ENCODE measurements at regions not wholly inside any gene's neighbourhood (a gene's known extent, or its start where the extent isn't known, plus 50 kb on each side); places are given as distances from the start of the nearest gene placed in this dataset.

GRCh38 chr21:38709876-38710275 is 95.9 kb upstream of the ETS2 start:
- 63 to 75% methylated on average over 4 of the region's 4 CpGs for WGBS, 2 donors
- Histone ChIP-seq H3K9me3 (no peaks in the 10 kb centered on the region), H3K27ac (no peak overlapping the region), H3K4me3 (no peak overlapping the region), H3K27me3 (peaks cover 0 to 10% (median 0%) of the 10 kb centered on the region in 4 donors), H3K4me1 (no peaks in the 10 kb centered on the region), H3K36me3 (no peaks in the 10 kb centered on the region)
- intact Hi-C loops (cut with DNase I), result loop anchor here (10.0 kb wide), 1 partner anchor 205 kb away; no protein-coding TSS in a partner anchor
- no peak for TF ChIP-seq POLR2A (IDR thresholded peaks at IDR 0.05)
- TF ChIP-seq CTCF (IDR thresholded peaks at IDR 0.05), result no peak
- DNase-seq, result no peak

GRCh38 chr21:38712071-38712470 is 93.7 kb upstream of the ETS2 start:
- H3K4me3 ChIP-seq, result no peak overlapping the region
- no peak overlapping the region for H3K27ac ChIP-seq
- no peak for DNase-seq
- no peaks in the 10 kb centered on the region for H3K36me3 ChIP-seq
- H3K27me3 ChIP-seq, result no peaks in the 10 kb centered on the region
- intact Hi-C loops (cut with DNase I), result loop anchor here (10.0 kb wide), 1 partner anchor 207 kb away; no protein-coding TSS in a partner anchor
- 56 to 75% methylated on average over 1 of the region's 1 CpG for WGBS, 2 donors
- TF ChIP-seq POLR2A (IDR thresholded peaks at IDR 0.05) (no peak), CTCF (IDR thresholded peaks at IDR 0.05) (peak; percentile 9 to 64 (median 44))
- H3K9me3 ChIP-seq, result no peaks in the 10 kb centered on the region
- no peaks in the 10 kb centered on the region for H3K4me1 ChIP-seq

GRCh38 chr21:38712664-38713063 is 93.1 kb upstream of the ETS2 start:
- no peaks in the 10 kb centered on the region for H3K27me3 ChIP-seq

GRCh38 chr21:38714039-38714817 is 91.5 kb upstream of the ETS2 start:
- WGBS, 2 donors, result 78 to 84% methylated on average over 4 of the region's 4 CpGs
- Histone ChIP-seq H3K27ac (no peak overlapping the region), H3K9me3 (no peaks in the 10 kb centered on the region), H3K27me3 (no peaks in the 10 kb centered on the region), H3K4me1 (no peaks in the 10 kb centered on the region), H3K36me3 (no peaks in the 10 kb centered on the region), H3K4me3 (no peak overlapping the region)
- TF ChIP-seq POLR2A (IDR thresholded peaks at IDR 0.05) (no peak), CTCF (IDR thresholded peaks at IDR 0.05) (no peak)
- intact Hi-C loops (cut with DNase I), result loop anchor here (10.0 kb wide), 1 partner anchor 209 kb away; no protein-coding TSS in a partner anchor
- no peak for DNase-seq

More at GRCh38 chr21:38712664-38713063, 93.1 kb upstream of the ETS2 start:
- Histone ChIP-seq H3K27ac (no peak overlapping the region), H3K4me1 (no peaks in the 10 kb centered on the region), H3K9me3 (no peaks in the 10 kb centered on the region), H3K4me3 (no peak overlapping the region), H3K36me3 (no peaks in the 10 kb centered on the region)
- intact Hi-C loops (cut with DNase I), result loop anchor here (10.0 kb wide), 1 partner anchor 208 kb away; no protein-coding TSS in a partner anchor
- 87 to 97% methylated on average over 3 of the region's 3 CpGs for WGBS, 2 donors
- TF ChIP-seq CTCF (IDR thresholded peaks at IDR 0.05) (no peak), POLR2A (IDR thresholded peaks at IDR 0.05) (no peak)
- no peak for DNase-seq

- no peak for DNase-seq
- no peaks in the 10 kb centered on the region for H3K9me3 ChIP-seq
- no peak overlapping the region for H3K27ac ChIP-seq
- TF ChIP-seq CTCF (IDR thresholded peaks at IDR 0.05) (no peak), POLR2A (IDR thresholded peaks at IDR 0.05) (no peak)
- H3K36me3 ChIP-seq, result no peaks in the 10 kb centered on the region
- WGBS, 2 donors, result 33 to 48% methylated on average over 5 of the region's 5 CpGs
- no peaks in the 10 kb centered on the region for H3K27me3 ChIP-seq
- no peaks in the 10 kb centered on the region for H3K4me1 ChIP-seq
- intact Hi-C loops (cut with DNase I), result loop anchor here (10.0 kb wide), 1 partner anchor 210 kb away; no protein-coding TSS in a partner anchor
- H3K4me3 ChIP-seq, result no peak overlapping the region
Measured at GRCh38 chr21:38714999-38715398, 90.7 kb upstream of the ETS2 start.
